ENCODE measurements at regions not wholly inside any gene's neighbourhood (a gene's known extent, or its start where the extent isn't known, plus 50 kb on each side); places are given as distances from the start of the nearest gene placed in this dataset.

DNA sequence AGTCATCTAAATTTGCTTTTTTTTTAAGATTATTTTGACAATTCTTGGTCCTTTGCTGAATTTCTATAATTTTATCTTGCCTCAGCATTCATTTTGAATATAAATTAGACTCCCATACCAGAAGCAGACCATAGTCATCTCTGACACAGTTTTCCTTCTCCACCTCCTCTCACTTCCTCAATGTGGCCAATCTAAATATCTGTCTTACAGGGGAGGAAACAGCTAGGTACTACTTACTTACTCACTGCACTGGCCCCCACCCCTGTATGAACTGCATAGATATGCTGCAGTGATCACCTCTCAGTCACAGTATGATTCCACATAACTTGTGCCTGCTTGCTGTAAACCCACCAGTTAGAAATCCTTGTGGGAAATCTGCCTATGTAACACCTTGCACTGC is 665.6 kb downstream of the FGF9 start:
- no peak for DNase-seq

DNA sequence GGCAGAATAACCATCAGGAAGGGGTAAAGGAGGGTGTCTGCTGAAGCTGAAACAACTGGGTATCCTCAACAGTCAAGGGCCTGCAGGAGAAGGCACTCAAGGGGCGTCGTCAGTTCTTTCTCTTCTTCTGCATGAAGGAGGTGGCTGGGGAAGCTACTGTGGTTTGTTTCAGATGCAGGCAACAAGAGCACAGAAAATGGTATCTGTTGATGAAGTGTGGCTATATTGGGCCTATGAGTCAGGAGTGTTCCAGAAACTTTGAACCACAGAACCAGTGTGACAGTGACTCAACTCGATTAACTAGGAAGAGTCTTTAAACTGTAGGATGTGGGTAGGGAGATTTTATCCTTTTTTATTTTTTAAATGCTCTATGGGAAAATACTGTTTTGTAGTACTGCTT is 686.3 kb downstream of the FGF9 start:
- no peak for DNase-seq

DNA sequence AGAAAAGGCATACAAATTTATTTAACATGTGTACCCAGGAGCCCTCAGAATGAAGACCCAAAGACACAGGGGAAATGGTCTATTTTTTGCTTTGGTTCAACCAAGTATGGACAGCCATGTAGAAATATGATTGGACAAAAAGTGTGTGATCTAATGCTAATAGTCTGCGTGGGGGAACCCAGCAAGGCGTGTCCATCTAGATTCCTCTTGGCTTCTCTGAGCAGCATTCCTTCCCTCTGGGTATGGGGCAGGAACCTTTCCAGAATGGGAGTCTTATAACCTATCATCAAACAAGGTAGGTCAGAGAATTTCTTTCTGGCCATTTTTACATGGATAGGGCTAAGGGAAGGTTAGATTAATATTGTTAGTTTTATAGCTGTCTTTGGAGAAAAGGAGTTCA is 698.2 kb downstream of the FGF9 start:
- DNase-seq, result no peak

DNA sequence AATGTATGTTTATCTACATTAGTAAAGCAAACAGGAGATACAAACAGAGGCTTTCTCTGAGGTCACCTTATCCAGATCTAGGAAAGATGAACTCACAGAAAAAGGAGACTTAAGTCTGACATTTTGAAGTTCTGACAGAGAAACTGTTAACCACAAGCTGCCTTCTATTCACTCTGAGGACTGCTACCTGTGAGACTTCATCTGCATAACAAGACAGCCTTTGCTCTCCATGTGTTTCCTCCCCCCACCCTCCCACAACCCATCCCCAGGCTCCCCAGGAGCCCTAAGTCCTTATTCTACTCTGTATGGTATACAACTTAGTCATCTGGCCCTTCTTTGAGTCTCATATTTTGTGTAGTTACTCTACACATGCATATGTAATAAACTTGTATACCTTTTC is 699.0 kb downstream of the FGF9 start:
- no peak for DNase-seq

DNA sequence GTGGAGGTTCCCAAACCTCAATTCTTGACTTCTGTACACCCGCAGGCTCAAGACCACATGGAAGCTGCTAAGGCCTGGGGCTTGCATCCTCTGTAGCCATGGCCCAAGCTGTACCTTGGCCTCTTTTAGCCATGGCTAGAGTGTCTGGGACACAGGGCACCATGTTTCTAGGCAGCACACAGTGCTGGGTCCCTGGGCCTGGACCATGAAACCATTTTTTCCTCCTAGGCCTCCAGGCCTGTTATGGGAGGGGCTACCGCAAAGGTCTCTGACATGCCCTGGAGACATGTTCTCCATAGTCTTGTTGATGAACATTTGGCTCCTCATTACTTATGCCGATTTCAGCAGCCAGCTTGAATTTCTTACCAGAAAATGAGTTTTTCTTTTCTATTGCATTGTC is 701.4 kb downstream of the FGF9 start:
- no peak for DNase-seq

DNA sequence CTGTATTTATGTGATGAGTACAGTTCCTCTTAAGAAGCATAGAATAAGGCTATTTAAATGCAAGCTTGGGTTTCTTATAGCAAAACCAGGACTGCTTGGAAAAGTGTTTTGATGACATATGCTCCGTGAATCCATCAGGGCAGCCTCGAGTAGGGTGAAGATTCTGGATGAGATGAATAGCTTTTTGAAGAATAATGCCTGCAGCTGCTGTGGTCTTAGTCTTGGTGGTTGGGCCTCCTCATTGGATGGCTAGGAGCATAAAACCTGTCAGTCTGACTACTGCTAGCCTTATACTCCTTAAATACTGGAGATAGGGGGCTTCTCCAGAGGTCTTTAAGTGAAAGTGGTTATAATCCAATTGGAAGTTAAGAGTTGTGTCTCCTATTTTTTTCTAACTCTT is 704.3 kb downstream of the FGF9 start:
- DNase-seq, result no peak

DNA sequence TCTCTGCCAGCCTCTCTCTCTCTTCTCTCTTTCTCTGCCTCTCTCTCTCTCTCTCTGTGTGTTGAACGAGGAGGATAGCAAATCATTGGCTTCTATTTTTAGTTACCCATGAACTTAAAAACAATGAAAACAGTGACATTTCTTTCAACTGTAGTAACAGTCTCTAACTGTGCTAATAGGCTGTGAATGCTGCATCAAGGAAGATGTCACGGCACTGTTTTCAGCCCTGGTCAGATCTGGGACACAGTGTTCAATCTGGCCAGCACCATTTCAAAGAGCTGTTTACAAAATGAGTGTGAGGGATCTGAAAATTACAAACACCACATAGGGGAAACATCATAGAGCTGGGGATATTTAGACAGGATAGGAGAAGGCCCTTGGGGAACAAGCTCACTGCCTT is 717.0 kb downstream of the FGF9 start:
- no peak for DNase-seq

DNA sequence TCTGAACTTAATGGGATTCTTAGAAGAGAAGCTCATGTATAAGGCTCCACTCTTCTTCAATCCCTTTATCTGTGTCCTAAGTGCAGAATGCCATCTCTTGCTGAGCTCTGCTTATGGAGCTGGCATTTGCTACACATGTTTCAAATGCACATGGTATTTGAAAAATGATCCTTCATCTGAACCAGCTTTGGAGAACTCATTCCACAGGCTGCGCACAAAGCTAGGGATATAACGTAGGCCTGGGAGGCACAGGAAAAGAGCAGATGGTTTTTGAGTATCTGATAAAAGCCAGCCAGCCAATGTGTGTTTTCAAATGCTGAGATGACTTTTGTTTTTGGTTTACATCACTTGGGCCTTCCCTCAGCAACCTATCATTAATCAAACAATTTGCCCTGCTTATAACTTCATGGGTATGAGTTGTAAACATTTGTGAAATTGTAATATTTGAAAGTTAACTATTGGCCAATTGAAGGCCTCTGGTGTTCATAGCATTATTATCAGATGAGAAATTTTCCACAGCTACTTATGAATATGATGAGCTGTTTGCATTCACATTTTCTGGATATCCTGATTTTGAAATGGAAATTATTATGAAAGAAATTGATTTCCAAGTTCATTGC is 729.0 kb downstream of the FGF9 start:
- no peak for DNase-seq

DNA sequence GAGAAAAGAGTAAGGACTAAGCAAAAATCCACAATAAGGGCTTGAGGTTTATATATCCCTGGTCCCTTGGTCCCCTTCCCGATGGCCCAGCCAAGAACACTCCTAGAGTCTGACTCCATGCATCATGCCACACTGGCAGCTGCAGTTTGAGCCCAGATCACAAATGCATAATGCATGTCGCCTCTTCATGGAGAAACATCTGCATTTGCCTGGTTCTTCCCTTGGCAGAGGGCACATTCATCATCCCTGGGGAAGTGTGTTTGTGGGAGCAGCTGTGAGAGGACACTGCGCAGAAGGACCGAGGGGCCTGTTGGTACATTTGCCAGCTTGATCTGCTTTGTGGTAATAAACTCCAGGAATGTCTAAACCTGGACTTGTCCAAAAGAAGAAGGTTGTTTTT is 731.8 kb downstream of the FGF9 start:
- DNase-seq, result no peak

DNA sequence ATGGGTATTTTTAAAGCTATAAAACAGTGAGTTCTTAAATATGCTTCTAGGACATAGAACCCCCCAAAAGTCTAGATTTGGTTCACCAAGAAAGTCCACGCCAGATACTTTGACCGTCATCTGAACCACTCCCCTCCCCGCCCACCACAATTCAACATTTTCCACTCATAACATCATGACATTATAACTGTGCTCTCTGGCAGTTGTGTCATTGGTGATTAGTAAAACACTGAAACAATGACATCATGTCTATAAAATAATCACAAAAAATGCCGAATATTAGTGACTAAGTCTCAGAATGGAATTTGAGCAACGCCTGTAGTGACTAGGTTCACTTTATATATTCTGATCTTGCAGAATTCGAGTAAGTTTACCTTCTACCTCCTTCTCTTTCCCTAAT is 732.3 kb downstream of the FGF9 start:
- DNase-seq, result no peak

DNA sequence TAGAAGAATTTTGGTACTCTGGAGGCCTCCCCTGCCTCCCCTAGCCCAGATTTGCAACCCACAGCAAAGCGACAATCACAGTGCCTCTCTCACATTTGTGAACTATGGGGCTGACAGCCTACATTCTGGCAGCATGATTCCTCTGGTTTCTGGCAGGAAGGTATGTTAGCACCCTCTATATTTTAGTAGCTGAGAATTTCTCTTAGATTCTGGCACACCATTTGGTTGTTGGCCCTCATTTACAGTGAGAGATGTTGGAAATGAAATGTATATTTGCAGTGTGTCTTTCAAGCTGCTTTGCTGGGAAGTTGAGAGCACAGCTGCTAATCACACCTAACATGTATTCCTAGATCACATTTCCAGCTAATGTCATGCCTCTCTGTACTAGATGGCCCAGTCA is 735.0 kb downstream of the FGF9 start:
- no peak for DNase-seq

DNA sequence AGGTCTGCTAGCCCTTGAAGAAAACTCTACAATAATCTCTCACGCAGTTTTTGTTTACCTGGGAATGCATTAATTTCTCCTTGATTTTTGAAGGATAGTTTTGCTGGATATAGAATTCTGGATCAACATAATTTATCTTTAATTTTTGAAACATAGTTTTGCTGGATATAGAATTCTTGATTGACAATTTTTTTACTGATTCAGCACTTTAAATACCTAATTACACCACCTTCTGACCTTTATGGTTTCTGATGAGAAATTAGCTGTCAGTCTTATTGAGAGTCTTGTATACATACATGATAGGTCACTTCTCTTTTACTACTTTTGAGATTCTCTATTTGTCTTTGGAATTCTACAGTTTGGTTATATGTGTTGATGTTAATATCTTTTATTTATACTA is 741.6 kb downstream of the FGF9 start:
- DNase-seq, result no peak

DNA sequence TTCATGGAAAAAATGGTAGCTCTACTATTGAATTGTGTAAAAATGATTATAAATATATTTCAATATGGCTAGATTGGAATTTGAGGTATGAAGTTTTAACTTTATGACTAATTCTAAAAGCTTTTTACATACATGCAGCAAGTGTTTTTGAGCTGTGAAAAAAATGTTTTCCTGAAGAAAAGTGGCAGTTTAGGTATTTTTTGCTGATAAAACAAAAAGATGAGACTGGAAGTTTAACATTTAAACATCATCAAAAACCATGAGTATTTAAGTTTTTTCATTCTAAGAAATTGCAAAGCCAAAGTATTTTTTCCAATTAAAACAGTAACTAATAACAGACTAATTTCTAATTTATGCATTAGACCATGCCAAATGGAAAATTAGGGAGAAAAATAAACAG is 751.1 kb downstream of the FGF9 start:
- DNase-seq, result no peak

DNA sequence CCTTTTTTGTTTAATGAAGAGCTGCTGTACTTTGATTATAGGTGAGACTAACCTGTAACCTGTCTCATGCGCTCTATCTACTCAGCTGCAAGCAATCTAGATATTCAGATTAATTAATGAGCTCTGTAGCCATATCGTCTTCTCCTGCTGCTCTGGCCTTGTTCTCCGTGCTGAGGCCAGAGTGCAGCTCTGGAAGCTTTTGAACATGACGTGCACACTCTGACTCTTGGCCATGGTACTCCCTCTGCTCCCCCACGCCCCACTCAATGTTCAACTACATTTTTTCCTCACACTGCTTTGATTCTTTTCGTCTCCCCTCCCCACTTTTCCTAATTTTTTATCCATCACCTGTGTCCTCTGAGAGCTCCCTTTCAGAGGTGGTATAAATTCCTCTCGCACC is 751.8 kb downstream of the FGF9 start:
- DNase-seq, result no peak

DNA sequence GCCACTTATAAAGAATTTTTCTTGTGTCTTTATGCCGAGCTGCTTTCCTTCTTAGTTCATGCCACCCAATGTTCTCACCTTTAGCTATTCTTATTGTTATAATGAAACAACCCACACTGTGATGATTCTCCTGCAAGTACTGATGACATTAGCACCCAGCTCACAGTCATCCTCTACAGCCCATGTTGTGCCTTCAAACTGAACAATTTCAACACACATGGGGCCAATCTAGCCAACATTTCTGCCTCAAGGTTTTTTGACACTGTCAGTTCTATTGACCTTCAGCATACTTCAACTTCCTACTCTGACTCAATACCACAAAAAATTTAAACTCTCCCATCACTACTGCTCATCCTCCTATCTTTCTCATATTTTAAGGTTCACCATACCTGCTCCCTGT is 752.4 kb downstream of the FGF9 start:
- DNase-seq, result no peak

DNA sequence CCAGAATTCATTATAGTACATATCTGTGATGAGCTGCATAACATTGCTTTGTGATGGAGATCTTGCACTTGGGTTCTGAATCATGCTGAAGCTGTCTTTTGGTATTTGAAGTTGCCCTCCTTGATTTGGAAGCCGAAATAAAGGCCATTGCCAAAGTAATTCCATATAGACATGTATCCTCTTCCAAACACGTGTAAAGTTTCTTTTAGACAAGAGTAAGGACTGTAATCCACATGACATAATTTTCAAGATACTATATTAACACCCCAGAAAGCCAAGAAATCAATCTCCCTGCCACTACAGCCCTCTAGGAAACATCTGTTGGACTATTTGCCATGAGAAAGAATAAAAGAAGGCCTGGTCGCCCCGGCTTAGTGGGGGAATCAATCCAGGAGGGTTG is 754.2 kb downstream of the FGF9 start:
- DNase-seq, result no peak

DNA sequence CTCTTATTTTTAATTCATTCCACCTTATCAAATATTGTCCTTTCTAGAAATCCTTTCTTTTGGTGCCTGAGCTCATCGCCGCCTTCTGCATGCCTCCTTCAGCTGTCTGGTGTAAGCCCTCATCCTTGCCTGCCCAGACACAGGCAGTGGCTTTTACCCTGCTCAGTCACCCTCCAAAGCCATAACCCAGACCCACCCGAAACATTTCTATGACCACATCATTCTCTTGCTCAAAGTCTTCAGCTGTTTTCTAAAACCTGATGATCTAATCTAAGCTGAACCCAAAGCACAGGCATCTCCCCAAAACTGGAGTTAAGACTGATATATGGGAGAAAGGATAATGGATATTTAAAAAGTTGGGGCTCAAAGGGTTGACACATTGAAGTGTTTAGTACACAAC is 753.7 kb upstream of the SGCG start:
- DNase-seq, result no peak

DNA sequence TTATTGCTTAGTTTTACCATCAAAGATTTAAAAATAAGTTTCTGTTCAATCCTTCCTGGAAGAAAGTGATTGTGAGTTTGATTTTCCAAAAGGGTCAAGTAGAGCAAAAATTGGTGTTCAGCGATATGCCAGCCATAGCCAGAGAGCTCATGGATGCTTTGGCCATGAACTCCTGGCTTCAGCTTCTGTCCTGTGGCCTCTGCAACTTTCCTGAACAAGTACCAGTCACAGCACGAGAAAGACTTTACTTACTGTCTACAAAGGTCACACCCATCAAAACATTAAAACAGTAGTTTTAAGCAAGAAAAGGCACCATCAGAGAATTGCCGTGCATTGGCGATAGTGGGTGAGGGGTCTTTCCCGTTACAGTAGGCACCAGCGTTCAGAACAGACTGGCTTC is 753.0 kb upstream of the SGCG start:
- DNase-seq, result no peak

DNA sequence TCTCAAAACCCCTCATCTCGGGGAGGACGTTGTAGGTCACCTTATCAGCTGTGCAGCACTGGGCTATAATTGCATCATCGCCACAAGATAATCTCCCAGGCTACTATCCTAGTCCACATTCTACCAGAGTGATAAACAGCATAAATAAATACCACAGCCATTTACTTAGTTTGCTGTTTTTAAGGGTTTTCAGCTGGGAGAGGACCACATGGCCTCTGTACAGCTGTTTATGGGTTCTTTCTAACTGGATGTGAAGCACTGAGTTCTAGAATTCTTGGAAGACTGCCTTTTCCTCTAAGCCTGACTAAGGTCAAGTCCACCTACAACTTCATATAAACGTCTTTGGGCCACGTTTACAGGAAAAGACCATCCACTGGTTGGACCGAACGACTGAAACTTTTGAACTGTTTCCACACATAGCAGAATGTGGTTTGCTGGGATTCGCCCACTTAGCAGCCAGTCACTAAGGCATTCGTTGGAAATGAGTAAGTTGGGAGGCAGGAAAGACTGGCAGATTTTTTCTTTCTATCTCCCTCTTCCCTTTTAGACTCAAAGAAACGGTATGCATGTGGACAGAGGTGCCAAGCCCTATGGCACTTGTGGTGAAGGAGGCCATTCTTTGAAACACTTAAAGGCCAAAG is 752.5 kb upstream of the SGCG start:
- DNase-seq, result no peak

DNA sequence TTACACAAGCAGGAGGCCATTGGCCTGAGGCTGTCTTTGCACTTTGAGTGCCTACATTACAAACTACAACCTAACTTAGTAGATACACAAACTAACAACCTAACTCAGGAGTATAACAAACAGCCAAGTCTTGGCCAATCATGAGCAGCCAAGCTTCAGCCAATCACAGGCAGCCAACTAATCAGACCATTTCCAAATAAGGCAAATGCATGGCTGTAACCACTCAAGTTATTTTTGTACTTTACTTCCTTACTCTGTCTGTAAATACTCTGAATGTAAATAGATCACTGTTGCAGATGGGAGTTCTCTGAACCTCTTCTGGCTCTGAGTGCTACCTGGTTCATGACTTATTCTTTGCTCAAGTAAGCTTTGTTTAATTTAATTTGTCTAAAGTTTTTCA is 748.1 kb upstream of the SGCG start:
- no peak for DNase-seq

DNA sequence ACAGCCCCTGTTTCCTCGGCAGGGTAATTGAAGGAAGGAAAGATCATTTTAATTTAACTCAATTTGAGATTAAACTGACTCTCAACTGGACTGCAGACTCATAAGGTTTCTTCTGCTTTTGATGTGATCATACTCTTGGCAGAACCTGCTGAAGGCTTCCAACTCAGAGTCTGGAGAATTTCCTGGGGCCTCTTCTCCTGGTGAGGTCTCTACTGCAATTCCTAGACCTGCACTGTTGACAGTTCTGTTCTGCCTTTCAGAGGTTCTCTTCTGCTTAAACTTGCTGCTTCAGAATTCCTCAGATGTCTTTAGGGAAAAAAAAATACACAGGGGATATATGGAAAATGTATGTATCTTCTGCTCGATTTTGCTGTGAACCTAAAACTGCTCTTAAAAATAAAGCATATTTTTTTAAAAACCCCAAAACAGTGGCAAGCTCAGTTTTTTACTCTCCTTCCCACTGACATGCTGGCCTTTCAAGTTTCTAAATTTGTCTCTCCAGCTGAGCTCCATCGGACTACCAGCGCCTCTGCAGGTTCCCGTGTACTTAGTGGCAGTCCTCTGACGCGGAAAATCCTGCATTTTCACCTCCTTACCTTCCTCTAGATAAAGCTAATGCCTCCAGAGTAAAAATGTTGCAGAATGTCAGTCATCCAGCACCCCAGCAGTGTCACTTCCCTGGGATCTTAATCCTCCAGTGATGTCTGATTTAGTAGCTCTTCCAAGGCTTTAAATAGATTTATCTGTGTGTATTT is 733.5 kb upstream of the SGCG start:
- DNase-seq, result no peak

DNA sequence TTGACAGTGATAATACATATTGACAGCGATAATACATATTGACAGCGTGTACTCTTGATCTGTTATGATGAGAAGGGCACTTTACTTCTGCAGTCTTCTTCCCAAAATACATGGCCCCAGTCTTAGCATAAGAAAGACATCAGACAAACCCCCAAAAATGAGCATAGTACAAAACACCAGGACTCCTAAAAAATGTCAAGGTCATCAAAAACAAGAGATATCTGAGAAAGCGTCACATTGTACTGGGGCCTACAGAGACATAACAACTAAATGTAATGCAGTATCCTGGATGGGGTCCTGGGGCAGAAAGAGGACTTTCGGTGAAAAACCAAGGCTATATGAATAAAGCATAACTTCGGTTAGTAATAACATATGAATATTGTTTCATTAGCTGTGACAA is 731.5 kb upstream of the SGCG start:
- DNase-seq, result no peak

DNA sequence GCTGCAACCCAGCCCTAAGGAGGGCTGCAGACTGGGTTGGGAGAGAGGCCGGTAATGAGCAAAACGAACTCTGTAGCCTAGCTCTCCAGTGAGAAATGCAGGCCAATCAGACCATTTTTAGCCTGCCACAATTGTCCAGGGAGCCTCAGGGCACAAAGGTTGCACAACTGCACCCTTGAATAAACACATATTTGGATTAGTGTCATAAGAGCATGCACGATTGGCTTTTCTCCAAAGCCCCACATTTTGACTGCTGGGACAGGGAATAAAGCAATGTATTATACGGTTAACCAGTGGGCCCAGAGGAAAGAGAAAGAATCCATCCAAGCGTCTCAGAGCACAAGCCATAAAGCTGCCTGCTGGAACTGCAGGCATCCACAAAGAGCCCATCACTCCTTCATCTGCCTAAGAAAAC is 729.4 kb upstream of the SGCG start:
- no peak for DNase-seq

DNA sequence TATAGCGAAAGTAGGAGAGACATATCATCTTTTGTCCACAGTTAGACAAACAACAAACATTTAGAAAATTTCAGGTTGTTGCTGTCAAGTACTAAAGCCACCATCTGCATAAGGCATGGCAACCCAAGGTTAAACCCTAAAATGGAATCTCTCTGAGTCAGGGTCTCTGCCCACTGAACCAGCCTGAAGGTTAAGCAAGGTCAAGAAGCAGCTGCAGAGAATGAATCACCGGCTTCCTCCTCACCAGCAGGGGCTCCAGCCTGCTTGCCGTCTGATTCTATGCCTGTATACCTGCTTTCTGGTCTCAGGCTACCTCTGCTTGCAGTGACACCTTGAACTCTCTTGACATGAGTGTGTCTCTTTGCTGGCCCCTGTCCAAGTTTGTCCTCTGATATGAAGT is 726.2 kb upstream of the SGCG start:
- no peak for DNase-seq

DNA sequence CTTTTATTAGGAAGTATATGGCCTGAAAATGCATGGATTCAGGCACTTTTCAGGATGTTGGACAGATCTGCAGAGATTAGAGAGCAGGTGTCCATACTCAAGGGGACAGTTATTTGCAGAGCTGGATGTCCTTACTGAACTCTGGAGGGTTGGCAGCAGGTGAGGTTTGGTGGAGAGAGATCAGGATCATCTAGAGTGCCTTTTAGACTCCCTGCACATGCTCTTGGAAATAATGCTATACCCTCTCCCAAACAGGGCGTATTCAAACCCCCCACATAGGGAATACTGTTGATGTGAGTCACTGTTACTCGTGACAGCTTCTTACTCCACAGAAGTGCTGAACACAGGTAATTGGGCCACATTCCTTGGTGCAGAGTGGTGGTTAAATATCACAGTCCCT is 725.7 kb upstream of the SGCG start:
- no peak for DNase-seq

Measured in NCI-H748 treated with DMSO at 0.1 percent for 48 hours (cell line).